Hippocampal formation (tissue), 2 donors: ENCODE measurements at regions not wholly inside any gene's neighbourhood (a gene's known extent, or its start where the extent isn't known, plus 50 kb on each side); places are given as distances from the start of the nearest gene placed in this dataset.

ENCODE experiments used
- DNase-seq, 2 donors: peaks; one replicate each; lab custom pipeline; 2025; lab: John Stamatoyannopoulos, UW

GRCh38 chr11:79762279-79762921 is 321.6 kb upstream of the TENM4 start:
- no peak for DNase-seq

GRCh38 chr11:79758325-79758724 is 317.5 kb upstream of the TENM4 start:
- DNase-seq = no peak

DNA sequence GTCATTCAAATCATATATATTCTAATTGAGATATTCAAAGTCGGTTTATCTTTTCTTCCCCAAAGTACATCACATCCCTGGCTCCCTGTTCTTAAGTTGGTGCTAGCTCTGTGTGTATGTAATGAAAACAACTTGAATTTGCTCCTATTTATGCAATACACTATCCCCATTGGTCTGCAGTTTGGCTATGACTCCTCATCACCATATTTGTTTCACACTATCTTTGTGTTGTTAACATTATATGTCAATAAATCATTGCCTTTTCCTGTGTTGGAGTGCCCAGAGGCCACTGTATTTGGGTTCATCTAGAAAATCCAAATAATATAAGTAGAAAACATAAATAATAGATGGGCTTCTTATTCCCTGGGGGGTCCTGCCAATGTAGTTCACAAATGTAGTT is 306.6 kb upstream of the TENM4 start:
- DNase-seq = no peak

DNA sequence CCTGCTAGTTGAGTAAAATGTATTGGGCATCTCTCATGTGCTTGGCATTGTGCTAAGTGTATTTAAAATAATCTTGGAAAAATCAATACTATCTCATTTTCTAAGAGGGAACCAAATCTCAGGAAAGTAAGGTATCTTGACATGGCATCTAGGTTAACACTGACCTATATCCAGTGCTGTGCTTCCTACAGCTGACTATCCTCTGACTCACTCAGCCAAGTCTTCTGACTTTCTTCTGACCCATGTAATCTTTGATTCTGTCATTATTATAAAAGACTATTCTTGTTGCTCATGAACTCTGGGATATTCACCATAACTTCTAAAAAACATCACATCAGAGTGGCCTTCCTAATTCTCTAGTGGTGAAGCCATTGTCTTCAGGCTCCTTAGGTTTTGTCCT is 304.1 kb upstream of the TENM4 start:
- no peak for DNase-seq

- no peak for DNase-seq
Observed at GRCh38 chr11:79742176-79742575, 301.3 kb upstream of the TENM4 start.

GRCh38 chr11:79739591-79739990 is 298.8 kb upstream of the TENM4 start:
- no peak for DNase-seq

DNA sequence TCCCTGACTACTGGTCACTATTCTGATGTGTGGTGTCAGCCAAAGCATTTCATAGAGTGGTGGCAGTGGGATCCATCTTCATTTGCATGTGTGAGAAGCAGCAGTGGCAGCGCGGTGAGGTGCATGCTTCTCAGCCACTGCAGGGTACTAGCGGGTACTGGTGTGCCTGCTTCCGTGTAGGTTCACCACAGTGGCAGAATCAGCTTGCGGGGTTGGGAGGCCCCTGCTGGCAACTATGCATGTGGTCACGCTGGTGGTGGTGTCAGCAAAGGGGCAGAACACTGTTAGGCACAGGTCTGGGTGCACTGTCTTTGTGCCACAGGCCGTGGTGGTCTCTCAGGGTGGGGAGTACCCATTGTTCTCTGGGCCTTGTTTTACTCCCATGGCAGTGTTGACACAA is 286.4 kb upstream of the TENM4 start:
- no peak for DNase-seq

- DNase-seq = no peak
Observed at GRCh38 chr11:79720115-79720514, 279.3 kb upstream of the TENM4 start.

DNA sequence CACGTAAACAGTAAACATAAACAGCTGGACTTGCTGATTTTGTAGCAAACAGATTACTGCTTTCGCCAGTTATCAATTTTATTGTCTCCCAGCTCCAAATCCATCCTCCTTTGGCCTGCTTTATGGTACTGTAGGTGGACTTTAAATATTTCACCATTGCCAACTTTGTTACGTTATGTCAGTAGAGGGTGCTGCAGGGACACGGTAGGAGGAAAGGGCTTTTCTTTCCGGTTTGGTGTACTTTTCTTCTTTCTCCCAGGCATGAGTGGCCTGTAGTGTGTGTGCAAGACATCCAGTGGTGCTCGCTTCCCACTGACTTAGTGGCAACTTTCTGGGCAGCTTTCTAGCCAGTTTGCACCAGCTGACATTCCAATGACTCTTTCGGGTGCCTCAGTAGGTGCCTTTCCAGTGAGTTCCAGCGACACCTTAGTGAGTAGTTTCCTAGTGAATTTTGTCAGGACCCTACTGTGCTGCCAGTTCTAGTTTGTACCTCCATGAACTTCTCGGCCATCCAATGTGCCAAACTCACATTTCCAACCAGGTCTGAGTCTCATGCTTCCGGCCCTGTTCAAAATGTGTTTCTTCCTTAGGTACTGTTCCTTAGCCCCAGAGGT is 267.6 kb upstream of the TENM4 start:
- DNase-seq = no peak

DNA sequence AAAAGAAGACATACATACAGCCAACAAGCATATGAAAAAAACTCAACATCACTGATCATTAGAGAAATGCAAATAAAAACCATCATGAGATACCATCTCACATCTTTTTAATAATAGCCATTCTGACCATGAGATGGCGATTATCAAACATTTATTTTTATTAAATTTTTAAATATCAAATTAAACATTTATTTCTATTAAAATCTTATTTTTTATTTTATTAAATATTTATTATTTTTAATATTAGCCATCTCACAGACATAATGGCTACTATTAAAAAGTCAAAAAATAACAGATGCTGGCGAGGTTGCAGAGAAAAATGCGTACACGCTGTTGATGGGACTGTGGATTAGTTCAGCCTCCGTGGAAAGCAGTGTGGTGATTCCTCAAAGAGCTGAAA is 264.8 kb upstream of the TENM4 start:
- no peak for DNase-seq

- DNase-seq = no peak
Observed at GRCh38 chr11:79702303-79702702, 261.5 kb upstream of the TENM4 start.

GRCh38 chr11:79699246-79699645 is 258.4 kb upstream of the TENM4 start:
- DNase-seq = no peak

DNA sequence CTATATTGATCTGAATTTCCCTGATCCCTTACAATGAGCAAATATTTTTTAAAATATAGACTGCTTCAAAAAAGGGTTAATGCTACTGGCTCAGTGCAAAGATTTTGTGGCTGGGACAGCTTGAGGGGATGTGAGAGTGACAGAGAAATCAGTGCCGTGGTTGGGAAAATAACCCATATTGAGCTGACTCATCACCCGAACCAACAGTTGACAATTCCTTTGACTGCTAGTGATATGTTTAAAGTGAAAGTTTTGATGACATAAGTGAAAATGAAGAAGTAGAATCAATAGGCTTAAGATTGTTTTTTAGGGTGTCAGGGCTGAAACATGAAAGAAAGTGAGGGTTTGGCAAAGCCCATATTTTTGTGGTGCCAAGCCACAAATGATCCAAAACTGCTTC is 257.1 kb upstream of the TENM4 start:
- no peak for DNase-seq

GRCh38 chr11:79694368-79694767 is 253.5 kb upstream of the TENM4 start:
- no peak for DNase-seq

DNA sequence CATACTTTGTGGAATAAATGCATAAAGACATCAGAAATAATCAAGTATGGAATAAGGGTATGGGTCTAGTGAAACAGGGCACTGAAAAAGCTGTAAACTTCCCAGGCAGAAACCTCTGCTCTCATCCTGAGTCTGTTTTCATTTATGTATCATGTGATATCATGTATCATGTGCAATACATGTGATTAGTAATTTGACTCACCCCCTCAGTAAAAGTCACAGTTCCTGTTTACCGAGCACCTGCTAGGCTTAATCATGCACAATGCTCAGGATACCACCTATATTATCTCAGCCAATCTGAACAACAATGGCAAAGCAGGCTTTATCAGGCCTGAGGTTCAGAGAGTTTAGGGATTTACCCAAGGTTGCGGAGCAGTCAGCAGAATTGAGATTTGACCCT is 250.6 kb upstream of the TENM4 start:
- DNase-seq = no peak

DNA sequence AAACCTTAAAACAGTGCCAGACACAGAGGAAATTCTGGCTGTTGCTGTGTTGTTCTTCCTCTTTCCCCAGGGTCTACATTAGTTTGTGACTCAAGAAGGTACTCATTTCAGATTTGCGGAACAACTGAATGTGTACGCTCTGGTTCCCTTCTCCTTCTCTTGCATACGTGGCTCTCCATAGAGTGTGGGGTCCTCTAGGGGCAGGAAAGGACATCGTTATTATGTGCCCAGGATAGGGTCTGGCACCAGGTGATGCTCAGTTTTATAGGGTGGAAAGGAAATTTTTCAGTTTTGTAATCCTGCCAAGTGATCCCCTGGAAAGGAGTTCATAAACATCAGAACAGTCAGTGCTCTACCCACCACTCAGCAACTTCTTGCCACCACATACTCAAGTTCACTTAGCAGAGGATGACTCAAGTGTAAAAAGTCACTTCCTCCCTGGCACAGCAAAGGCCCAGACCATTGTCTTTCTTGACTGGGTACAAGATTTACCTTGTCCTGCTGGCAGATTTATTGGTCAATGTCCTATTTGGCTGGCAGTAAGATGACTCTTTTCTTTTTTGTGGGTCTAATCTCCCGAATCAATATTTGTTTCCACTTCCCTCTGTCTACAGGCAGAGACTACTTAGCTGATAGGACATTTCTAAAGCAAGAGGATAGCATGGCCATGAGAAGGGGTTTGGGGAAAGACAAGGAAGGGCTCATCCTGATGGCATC is 246.0 kb upstream of the TENM4 start:
- no peak for DNase-seq

- DNase-seq = no peak
Observed at GRCh38 chr11:79683930-79684329, 243.1 kb upstream of the TENM4 start.

DNA sequence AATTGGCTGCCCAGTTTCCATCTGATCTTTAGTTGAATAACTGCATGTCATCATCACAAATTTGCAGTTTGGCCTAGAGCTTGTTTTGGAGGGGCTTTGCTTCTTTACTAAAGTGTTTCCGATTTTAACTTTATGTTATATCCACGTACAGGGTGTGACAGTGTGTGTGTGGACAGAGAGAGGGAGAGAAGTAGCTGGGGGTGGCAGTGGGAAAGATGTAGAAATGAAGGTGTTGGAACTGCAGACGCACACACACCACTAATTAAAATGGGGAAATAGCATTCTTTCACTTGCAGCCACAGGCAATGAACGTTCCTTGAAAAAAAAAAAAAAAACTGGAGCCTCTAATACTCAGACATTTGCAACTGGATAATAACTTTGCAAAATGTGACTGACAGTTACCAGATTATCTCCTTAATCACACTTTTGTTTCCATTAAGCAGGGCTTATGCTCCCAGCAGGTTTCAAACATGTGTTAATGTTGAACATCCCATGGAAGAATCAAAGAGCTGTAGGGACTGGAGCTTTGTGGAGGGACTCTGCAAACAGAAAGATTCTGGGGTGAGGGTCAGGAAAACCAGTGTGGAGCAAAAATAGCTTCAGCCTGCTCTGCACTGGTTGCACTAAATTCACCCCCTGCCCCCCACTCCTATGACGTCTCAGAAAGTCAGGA is 238.1 kb upstream of the TENM4 start:
- DNase-seq = no peak

DNA sequence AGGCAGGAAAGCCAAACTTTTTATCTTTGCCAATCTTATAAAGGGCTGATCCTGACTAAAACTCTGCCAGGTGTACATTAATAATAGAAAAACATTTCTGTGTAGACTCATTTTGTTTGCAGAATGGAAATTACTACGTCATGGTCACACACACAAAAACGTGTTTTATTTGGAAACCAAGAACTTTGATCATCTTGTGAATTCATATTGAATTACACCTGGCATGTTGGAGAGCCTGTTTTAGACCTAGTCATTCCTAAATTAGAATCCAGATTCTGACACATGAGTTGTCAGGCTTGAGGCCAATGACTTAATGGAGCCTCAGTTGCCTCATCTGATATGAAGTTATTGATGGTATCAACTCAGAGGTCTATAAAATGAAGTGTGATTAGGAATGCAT is 235.6 kb upstream of the TENM4 start:
- DNase-seq = no peak

- DNase-seq = no peak
Observed at GRCh38 chr11:79675081-79675480, 234.3 kb upstream of the TENM4 start.

GRCh38 chr11:79672786-79673185 is 232.0 kb upstream of the TENM4 start:
- no peak for DNase-seq

GRCh38 chr11:79671401-79671800 is 230.6 kb upstream of the TENM4 start:
- DNase-seq = no peak

- no peak for DNase-seq
Observed at GRCh38 chr11:79670882-79671281, 230.1 kb upstream of the TENM4 start.
